GM19463 (cell line): ENCODE measurements at regions not wholly inside any gene's neighbourhood (a gene's known extent, or its start where the extent isn't known, plus 50 kb on each side); places are given as distances from the start of the nearest gene placed in this dataset.

Experiments
- ATAC-seq: cut with Tn5 transposase; IDR thresholded peaks from one replicate; pipeline ENCODE4 v1.9.1; 2021; ENCODE audit warnings: mild to moderate bottlenecking, moderate library complexity; ENCODE audit not compliant: unreplicated experiment

DNA sequence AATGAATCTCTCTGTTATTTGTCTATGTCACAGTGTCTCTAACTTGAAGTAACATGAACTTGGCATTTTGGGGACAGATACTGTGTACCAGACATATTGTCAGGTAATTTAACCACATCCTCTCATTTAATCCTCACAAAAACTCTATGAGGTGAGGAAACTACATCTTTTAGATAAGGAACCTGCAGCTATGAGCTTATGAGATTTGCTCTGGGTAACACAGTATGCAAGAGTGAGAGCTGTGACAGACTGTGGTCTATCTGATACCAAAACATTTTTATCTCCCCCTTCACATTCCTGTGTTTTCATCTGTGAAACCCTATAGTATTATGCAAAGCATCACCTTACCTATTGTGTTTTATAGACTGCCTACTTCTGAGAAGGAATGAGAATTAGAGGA is 58.4 kb upstream of the HS3ST1 start:
- ATAC-seq: no peak

GRCh38 chr4:11485926-11486325 is 57.2 kb upstream of the HS3ST1 start:
- ATAC-seq: no peak

- no peak for ATAC-seq
Measured at GRCh38 chr4:11484531-11484930, 55.8 kb upstream of the HS3ST1 start.

DNA sequence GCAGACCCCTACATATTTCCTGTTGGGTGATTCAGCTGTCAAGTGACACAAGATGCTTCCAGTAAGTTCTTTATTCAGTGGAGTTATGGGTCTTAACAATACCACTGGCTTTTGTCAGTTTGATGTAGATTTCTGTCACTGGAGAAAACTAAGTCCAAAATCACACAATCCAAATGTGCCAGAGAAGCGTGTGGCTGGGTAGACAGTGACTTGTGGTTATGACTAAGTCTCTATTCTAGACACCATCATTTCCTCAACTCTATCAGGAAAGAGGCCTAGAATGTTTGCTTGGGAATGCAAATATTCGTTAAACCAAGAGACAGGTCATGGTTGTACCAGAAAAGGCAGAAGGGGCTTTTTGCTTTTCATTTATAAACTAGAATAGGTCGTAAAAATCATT is 54.4 kb upstream of the HS3ST1 start:
- ATAC-seq: no peak

- ATAC-seq: peak; percentile 92
Measured at GRCh38 chr4:11480683-11481082, 52.0 kb upstream of the HS3ST1 start.
